Astrocyte of the spinal cord (primary cell): ENCODE measurements at regions not wholly inside any gene's neighbourhood (a gene's known extent, or its start where the extent isn't known, plus 50 kb on each side); places are given as distances from the start of the nearest gene placed in this dataset.

ENCODE experiments used
- DNase-seq: peaks from one replicate; pipeline ENCODE4 v3.0.0; 2011; ENCODE audit warnings: low read depth, low spot score
- H3K4me3 ChIP-seq: 2 replicates; pipeline ENCODE4 v1.5.1; 2011; ENCODE audit warnings: low read depth, mild to moderate bottlenecking, low read length, moderate library complexity
- in situ Hi-C: cut with HindIII; loops from 2 replicates; pipeline ENCODE4 v1.10.0; 2017; ENCODE audit warnings: low sequenced_read_pairs
- TF ChIP-seq, protein P1 (sequence below): IDR thresholded peaks from 2 replicates; pipeline ENCODE4 v1.5.1; 2012; ENCODE audit warnings: low read depth, mild to moderate bottlenecking, low read length, inconsistent platforms

DNA sequence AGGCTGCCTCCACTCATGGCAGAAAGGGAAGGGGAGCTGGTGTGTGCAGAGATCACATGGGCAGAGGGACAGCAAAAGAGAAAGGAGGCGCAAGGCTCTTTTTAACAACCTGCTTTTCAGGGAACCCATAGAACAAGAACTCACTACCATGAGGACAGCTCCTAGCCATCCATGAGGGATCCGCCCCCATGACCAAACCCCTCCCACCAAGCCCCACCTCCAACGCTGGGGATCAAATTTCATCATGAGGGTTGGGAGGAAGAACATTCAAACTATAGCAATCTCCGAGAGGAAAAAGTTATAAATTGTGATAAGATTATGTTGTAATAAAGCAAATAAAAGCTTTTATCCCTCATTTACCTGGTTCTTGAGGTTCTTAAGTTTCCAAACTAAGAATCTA is 84.7 kb upstream of the LMCD1 start:
- TF ChIP-seq, protein P1, sequence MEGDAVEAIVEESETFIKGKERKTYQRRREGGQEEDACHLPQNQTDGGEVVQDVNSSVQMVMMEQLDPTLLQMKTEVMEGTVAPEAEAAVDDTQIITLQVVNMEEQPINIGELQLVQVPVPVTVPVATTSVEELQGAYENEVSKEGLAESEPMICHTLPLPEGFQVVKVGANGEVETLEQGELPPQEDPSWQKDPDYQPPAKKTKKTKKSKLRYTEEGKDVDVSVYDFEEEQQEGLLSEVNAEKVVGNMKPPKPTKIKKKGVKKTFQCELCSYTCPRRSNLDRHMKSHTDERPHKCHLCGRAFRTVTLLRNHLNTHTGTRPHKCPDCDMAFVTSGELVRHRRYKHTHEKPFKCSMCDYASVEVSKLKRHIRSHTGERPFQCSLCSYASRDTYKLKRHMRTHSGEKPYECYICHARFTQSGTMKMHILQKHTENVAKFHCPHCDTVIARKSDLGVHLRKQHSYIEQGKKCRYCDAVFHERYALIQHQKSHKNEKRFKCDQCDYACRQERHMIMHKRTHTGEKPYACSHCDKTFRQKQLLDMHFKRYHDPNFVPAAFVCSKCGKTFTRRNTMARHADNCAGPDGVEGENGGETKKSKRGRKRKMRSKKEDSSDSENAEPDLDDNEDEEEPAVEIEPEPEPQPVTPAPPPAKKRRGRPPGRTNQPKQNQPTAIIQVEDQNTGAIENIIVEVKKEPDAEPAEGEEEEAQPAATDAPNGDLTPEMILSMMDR, result no peak
- in situ Hi-C loops, result no loop called here
- peak; percentile 20 for DNase-seq
- H3K4me3 ChIP-seq, result no peak overlapping the region

DNA sequence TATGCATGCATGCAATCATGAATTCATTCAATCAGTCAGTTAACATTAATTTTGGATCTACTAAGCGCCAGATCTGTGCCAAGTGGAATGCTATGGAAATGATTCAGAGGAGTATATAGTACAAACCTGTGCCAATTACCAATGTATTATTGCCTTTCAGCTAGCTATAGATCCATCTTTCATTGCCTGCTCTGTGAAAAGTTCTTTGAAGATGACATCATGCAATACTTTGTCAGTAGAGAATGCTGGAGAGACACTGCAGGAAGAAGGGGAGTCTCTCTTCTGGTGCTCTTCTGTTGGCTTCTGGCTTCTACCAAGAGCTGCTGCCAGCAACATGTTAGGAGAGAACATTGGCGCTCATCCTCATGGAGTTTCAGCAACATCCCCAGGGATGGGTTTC is 81.0 kb upstream of the LMCD1 start:
- DNase-seq, result no peak
- TF ChIP-seq, protein P1, result no peak
- in situ Hi-C loops, result no loop called here
- no peak overlapping the region for H3K4me3 ChIP-seq

DNA sequence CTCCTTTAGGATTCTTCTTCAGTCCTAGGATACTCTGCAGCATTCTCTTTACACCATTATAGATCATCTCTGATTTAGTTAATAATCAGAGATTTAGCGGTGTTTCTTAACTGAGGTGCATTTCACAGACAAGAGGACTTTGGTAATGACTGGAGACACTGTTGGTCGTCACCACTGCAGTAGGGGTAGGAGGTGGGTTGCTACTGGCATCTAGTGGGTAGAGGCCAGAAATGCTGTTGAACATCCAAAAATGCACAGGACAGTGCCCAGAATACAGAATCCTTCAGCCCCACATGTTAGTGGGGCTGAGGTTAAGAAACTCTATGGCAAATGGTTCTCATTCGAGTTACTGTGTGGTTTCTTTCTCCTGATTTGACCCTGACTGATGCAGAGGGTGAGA is 80.4 kb upstream of the LMCD1 start:
- in situ Hi-C loops, result no loop called here
- TF ChIP-seq, protein P1, result no peak
- DNase-seq, result no peak

DNA sequence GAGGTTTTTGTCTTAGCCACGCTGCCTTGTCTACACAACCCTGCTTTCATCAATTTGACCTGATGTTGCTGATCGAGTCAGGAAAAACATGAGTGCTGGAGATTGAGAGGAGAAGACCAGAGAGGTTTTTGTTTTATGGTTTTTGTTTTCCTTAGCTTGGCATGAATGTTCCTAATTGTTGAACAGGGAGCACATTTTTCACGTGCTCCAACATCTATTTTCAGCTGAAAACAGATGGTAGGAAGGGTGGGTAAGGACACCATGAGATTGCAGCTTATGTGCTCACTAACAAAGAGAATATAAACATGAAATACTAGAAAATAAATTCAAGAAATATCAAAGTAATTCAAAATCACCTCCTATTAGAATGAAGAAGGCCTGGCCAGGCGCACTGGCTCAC is 79.9 kb upstream of the LMCD1 start:
- TF ChIP-seq, protein P1, result no peak
- H3K4me3 ChIP-seq, result no peak overlapping the region
- in situ Hi-C loops, result no loop called here

More for the DNA sequence above, 80.4 kb upstream of the LMCD1 start:
- H3K4me3 ChIP-seq, result no peak overlapping the region

DNA sequence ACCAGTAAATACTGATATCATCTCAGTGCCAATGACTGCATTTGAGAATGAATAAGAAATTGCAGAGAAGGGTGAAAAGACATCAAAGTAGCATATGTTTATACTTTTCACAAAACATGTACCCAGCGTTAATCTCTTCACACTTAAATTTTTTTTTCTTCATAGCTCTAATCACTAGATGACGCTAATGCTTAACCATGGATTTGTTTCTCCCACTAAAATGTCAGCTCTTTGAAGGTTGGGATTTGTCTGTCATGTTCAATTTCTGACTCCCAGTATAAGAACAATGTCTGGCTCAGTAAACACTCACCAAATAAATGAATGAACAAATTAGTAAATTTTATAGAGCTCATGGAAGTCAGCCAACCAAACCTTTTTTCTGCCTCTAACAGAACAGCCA is 78.3 kb upstream of the LMCD1 start:
- TF ChIP-seq, protein P1, result no peak
- H3K4me3 ChIP-seq, result no peak overlapping the region
- DNase-seq, result no peak
- in situ Hi-C loops, result no loop called here

More for the DNA sequence above, 79.9 kb upstream of the LMCD1 start:
- no peak for DNase-seq

DNA sequence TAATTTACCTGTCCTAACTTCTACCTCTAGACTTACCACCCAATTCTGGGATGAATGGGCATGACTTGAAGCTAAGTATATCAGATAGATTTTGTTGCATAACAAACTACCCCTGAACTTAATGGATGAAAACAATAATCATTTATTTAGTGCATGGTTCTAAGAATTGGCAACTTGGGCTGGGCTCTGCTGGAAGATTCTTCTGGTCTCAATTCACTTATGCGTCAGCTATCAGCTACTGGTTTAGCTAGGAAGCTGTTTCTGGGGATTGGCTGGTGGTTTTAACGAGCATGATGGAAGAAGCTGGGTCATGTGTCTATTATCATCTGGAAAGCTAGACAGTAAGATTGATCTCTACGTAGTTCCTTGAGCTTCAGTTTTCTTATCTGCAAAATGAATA is 77.3 kb upstream of the LMCD1 start:
- H3K4me3 ChIP-seq, result no peak overlapping the region
- in situ Hi-C loops, result no loop called here
- TF ChIP-seq, protein P1, result no peak
- DNase-seq, result no peak
